Tongue (tissue), 1 donor: ENCODE measurements at regions not wholly inside any gene's neighbourhood (a gene's known extent, or its start where the extent isn't known, plus 50 kb on each side); places are given as distances from the start of the nearest gene placed in this dataset.
"Not testable (repeated sequence)": the region's sequence is repeated elsewhere in the genome, so short reads cannot be mapped to it uniquely, and the experiment has no call there.

Experiments
- DNase-seq: peaks from one replicate; pipeline ENCODE4 v3.0.0-alpha.2; 2015

DNA sequence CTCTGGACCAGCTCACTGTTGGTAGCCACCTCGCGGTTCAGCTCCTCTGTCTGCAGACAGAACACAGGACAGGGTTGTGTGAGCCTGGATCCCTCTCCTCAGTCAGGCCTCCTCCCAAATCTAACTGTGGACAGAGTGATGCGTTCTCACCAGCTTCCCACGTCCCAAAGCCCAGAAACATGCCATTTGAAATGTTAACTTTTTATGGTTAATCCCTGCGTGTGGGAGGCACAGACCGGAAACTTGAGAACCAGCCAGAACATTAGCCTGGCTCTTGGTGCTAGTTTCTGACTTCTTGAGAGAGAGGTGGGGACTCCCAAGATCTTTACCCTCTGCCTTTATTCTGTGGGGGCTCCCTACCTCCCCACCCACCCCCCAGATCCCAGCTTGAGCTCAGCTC lies 129.6 kb downstream of the TNFRSF13B start:
- DNase-seq: not testable (repeated sequence)

- DNase-seq: not testable (repeated sequence)
Measured at GRCh38 chr17:16841896-16842295, 130.0 kb downstream of the TNFRSF13B start.

DNA sequence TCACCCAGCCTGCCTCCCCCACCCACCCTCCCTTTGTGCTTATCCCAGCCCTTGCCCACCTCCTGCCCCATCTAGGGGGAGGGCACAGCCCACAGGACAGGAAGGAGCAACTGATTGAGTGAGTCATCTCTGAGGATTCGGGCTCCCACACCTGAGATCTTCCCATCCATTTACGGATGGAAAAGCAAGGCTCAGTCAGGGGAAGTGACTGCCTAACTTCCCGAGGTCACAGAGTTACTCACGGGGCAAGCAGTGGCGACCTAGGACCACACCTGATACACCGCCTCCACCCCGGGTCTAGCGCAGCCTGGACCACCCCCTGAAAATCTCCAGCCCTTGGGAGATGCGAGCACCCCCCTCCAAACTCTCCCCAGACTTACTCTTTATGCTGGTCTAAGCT lies 131.7 kb downstream of the TNFRSF13B start:
- not testable (repeated sequence) for DNase-seq

DNA sequence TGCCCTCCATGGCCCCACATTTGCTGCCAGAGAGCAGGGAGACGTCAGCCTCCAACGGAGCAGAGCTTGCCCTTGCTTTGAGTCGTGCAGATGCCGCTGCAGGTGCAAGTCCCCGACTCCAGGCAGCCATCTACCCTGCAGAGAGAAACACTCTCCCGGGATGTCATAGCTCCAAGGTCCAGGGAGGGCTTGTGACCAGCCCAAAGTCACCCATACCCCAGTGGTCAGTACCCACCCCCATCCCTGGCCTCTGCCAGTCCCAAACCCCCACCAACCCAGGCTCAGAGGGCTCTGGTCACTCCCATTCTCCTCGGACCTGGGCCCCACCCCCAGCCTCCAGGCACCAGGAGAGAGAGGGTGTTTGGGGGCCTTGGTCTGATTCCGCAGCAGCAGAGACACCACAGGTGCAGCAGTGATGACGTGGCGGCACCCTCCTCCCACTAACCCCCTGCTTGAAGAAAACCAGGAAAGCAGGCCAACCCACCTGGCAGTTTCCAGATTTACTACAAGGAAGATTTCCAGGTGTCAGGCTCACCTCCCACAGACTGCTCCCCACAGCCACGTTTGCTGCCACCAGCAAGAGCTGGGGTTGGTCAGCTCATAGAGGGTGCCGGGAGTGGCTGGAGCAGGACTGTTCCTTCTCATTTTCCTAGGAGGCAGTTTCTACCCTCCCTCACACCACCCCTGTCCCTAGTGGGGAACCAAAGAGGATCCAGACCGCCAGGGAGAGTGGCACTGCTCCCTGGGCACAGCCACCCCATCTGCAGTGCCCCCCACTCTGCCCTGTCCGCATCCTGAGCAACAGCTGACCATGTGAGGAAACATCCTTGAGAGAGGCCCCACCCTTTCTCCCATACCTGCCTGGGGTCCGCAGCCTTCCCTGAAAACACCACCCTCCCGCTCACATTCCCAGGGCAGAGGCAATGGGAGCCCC lies 132.4 kb downstream of the TNFRSF13B start:
- DNase-seq: not testable (repeated sequence)

DNA sequence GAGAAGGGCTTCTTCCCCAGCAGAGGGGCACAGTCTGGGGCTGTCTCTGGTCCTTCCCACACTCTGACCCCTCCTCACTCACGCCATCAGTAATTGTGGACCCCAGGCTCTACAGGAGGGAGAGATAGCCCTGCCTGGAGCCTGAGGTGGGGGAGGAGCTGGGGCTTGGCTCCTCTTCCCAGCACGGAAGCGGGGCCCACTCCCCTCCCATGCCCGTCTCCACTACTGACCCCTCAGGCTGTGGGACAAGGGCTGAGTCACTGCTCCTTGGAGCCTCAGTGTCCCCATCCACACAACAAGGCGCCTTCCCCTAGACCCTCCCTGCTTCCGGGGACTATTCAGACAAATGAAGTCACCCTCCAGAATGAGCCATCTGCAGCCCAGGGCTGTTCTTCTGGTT lies 133.1 kb downstream of the TNFRSF13B start:
- not testable (repeated sequence) for DNase-seq

GRCh38 chr17:16838287-16838686 lies 133.6 kb downstream of the TNFRSF13B start:
- DNase-seq: not testable (repeated sequence)

- DNase-seq: not testable (repeated sequence)
Measured at GRCh38 chr17:16837468-16838266, 134.3 kb downstream of the TNFRSF13B start.

DNA sequence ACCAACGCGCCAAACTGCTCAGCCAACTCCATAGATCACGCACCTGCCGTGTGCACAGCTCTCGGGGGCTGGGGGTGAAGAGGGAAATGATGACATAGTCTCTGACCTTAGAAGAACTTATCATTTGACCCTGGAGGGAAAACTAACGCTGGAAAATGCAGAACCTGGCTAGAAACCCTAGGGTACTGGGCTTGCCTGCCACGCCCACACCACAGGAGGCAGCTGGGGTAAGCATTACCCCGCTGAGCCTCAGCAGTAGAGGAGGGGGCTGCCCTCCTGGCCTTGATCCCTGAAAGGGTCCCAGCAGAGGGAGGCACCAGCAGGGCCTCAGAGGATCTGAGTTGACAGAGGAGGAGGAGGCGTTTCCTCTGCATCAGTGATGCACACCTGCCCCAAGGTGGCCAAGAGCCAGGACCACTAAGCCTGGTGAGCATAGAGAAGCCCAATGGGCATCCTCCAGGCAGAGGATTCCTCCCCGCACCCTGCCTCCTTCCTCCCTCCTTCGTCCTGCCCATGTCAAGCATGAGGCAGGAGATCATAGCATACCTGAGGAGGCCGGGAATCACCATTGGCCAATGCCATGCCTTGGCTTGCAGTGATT lies 135.5 kb downstream of the TNFRSF13B start:
- DNase-seq: not testable (repeated sequence)

GRCh38 chr17:16833517-16833916 lies 138.4 kb downstream of the TNFRSF13B start:
- not testable (repeated sequence) for DNase-seq

GRCh38 chr17:16832853-16833252 lies 139.1 kb downstream of the TNFRSF13B start:
- DNase-seq: not testable (repeated sequence)

GRCh38 chr17:16832206-16832605 lies 139.7 kb downstream of the TNFRSF13B start:
- DNase-seq: not testable (repeated sequence)

DNA sequence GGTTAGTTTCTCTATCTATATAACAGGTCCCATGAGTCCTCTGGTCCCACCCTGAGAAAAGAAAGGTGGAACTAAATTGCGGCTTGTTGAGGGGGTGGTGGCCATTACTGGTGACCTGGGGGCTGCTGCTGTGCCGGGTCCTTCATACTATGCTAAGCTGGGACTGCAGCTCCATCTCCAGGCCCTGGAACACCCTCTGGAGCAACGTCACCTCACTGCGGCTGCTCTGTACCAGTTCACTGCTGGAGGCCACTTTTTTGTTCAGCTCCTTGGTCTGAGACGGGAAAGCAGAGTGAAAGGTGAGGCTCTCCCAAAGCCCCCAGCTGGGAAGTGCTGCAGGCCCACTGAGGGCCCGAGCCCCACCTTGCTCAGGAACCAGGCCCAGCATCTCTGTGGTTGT lies 140.7 kb downstream of the CCDC144A start:
- DNase-seq: not testable (repeated sequence)

GRCh38 chr17:16830219-16830618 lies 140.2 kb downstream of the CCDC144A start:
- DNase-seq: not testable (repeated sequence)
